Peyer's patch (tissue), 4 donors: ENCODE measurements at regions not wholly inside any gene's neighbourhood (a gene's known extent, or its start where the extent isn't known, plus 50 kb on each side); places are given as distances from the start of the nearest gene placed in this dataset.

Experiments
- DNase-seq, 3 donors: peaks; one replicate each; pipeline ENCODE4 v3.0.0-alpha.2; 2017 to 2019
- H3K27ac ChIP-seq, 4 donors: fragments of 200-600 bp; sonication (generic); one replicate each; pipeline ENCODE4 v1.5.1; 2016 to 2019
- H3K27me3 ChIP-seq, 2 donors: fragments of 200-600 bp; sonication (generic); one replicate each; pipeline ENCODE4 v1.5.1; 2019
- H3K36me3 ChIP-seq, 3 donors: fragments of 200-600 bp; sonication (generic); one replicate each; pipeline ENCODE4 v1.5.1; 2016 to 2019
- H3K4me1 ChIP-seq, 4 donors: fragments of 200-600 bp; sonication (generic); one replicate each; pipeline ENCODE4 v1.5.1; 2016 to 2019
- H3K4me3 ChIP-seq, 4 donors: fragments of 200-600 bp; sonication (generic); 1 replicate in 3 of 4; 2 replicates in 1 of 4; pipeline ENCODE4 v1.5.1; 2016 to 2019; ENCODE audit warnings: mild to moderate bottlenecking in 1 of 4
- H3K9me3 ChIP-seq, 4 donors: fragments of 200-600 bp; sonication (generic); one replicate each; pipeline ENCODE4 v1.5.1; 2016 to 2019; ENCODE audit warnings: mild to moderate bottlenecking in 1 of 4
- POLR2A ChIP-seq, 2 donors: fragments of 450-650 bp; IDR thresholded peaks; one replicate each; pipeline ENCODE4 v1.5.1; 2017; ENCODE audit warnings: antibody characterized with exemption in 2 of 2, mild to moderate bottlenecking in 2 of 2, moderate library complexity in 2 of 2
- TF ChIP-seq, protein P1 (sequence below), 6 experiments: fragments of 450-650 bp in 4 of 6; fragments of 200-600 bp in 2 of 6; sonication (generic) in 1 of 6; IDR thresholded peaks; one replicate each; pipeline ENCODE4 v1.5.1; 2017 to 2019; ENCODE audit warnings: antibody characterized with exemption in 6 of 6, mild to moderate bottlenecking in 3 of 6, moderate library complexity in 1 of 6

DNA sequence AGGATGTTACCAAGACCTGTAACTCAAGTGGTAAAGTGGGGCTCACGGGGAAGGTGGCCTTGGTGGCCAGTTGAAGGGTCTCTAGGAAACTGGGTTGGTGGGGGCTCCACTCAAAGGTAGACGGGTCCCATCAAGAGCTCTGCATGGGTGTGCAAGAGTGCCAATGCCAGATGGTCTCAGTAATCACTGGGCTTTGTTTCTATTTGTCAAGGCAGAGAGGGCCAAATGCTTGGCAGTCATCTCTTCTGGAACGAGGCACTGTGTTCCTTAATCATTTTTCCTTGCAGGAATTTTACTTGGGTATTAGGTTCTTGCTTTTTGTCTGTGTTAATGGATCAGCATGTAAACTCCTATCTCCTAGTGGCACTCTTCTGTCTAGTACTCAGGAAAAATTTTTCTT lies 220.8 kb downstream of the DIRAS2 start:
- no peaks in the 10 kb centered on the region for H3K27me3 ChIP-seq
- H3K9me3 ChIP-seq = no peaks in the 10 kb centered on the region
- H3K27ac ChIP-seq = no peak overlapping the region
- TF ChIP-seq, protein P1, sequence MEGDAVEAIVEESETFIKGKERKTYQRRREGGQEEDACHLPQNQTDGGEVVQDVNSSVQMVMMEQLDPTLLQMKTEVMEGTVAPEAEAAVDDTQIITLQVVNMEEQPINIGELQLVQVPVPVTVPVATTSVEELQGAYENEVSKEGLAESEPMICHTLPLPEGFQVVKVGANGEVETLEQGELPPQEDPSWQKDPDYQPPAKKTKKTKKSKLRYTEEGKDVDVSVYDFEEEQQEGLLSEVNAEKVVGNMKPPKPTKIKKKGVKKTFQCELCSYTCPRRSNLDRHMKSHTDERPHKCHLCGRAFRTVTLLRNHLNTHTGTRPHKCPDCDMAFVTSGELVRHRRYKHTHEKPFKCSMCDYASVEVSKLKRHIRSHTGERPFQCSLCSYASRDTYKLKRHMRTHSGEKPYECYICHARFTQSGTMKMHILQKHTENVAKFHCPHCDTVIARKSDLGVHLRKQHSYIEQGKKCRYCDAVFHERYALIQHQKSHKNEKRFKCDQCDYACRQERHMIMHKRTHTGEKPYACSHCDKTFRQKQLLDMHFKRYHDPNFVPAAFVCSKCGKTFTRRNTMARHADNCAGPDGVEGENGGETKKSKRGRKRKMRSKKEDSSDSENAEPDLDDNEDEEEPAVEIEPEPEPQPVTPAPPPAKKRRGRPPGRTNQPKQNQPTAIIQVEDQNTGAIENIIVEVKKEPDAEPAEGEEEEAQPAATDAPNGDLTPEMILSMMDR (IDR thresholded peaks at IDR 0.05) = no peak
- no peak for TF ChIP-seq POLR2A (IDR thresholded peaks at IDR 0.05)
- H3K4me3 ChIP-seq = no peak overlapping the region
- no peaks in the 10 kb centered on the region for H3K4me1 ChIP-seq
- no peak for DNase-seq
- no peaks in the 10 kb centered on the region for H3K36me3 ChIP-seq

DNA sequence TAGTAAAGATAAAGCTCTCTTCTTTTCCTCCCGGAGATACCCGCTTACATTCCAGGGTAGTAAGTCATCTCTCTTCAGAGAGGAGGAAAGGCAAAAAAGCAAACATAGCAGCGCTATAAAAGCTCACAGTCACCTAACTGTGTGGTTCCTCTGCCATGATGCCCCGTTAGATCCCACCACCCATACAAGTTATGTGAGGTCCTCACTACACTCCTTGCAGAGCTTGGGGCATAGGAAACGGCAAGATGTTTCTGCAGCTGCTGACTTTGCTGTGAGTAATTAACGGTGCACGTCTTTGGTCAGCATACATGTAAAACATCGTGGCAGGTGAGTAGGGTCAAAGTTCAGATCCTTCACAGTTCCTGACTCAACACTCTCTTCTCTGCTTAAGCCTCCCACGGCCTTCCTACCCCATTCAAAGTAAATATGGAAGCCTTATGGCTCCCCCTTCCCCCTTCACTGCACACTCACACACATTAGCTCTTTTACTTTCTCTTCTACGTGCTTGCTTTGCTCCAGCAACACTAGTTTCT lies 218.9 kb downstream of the DIRAS2 start:
- no peak for DNase-seq
- Histone ChIP-seq H3K36me3 (no peaks in the 10 kb centered on the region), H3K4me3 (no peak overlapping the region), H3K4me1 (no peaks in the 10 kb centered on the region), H3K27ac (no peak overlapping the region), H3K27me3 (no peaks in the 10 kb centered on the region), H3K9me3 (no peaks in the 10 kb centered on the region)
- no peak for TF ChIP-seq POLR2A (IDR thresholded peaks at IDR 0.05)
- TF ChIP-seq, protein P1 (IDR thresholded peaks at IDR 0.05) = no peak

DNA sequence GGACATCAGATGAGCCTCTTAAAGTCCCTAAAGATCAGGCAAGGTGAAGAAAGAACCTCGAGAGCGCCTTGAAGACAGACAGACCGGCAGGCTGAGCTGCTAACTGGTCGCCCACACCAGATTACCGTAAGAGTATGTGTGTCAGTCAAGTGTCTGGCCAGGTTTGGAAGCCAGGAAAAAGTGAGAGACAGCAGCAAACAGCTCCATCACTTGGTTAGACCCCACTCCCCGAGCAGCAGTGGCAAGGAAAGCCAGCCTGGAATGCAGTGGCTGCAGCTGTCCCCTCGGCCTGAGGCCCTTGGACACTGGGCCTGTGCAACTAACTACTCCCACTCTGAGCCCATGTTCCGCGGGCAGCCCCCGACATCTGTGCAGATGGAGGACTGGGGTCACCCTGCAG lies 214.1 kb downstream of the DIRAS2 start:
- H3K9me3 ChIP-seq = no peaks in the 10 kb centered on the region
- no peaks in the 10 kb centered on the region for H3K4me1 ChIP-seq
- H3K36me3 ChIP-seq = no peaks in the 10 kb centered on the region
- no peak overlapping the region for H3K27ac ChIP-seq
- H3K4me3 ChIP-seq = no peak overlapping the region
- DNase-seq = no peak
- no peak for TF ChIP-seq POLR2A (IDR thresholded peaks at IDR 0.05)
- TF ChIP-seq, protein P1 (IDR thresholded peaks at IDR 0.05) = no peak
- H3K27me3 ChIP-seq = no peaks in the 10 kb centered on the region

DNA sequence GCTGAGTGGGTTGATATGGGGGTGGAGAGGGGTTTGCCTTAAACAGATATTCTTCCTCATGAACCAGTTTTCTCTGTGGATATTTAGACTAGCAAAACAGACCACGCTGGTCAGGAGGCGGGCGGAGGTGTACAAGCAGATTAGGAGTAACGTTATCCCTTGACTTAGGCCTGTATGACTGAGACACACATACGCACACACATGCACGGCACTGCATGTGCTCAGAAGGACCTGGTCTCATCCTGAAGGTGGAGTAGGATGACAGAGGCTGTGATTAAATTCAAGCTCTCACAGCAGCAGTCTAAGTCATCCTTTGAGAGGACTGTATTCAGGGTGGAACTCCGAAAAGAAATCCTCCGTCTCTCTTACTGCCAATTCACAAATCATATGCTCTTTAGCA lies 209.7 kb downstream of the DIRAS2 start:
- no peak for DNase-seq
- no peaks in the 10 kb centered on the region for H3K27me3 ChIP-seq
- H3K9me3 ChIP-seq = no peaks in the 10 kb centered on the region
- no peak for TF ChIP-seq POLR2A (IDR thresholded peaks at IDR 0.05)
- TF ChIP-seq, protein P1 (IDR thresholded peaks at IDR 0.05) = no peak
- no peak overlapping the region for H3K4me3 ChIP-seq
- no peak overlapping the region for H3K27ac ChIP-seq
- no peaks in the 10 kb centered on the region for H3K4me1 ChIP-seq
- H3K36me3 ChIP-seq = no peaks in the 10 kb centered on the region

DNA sequence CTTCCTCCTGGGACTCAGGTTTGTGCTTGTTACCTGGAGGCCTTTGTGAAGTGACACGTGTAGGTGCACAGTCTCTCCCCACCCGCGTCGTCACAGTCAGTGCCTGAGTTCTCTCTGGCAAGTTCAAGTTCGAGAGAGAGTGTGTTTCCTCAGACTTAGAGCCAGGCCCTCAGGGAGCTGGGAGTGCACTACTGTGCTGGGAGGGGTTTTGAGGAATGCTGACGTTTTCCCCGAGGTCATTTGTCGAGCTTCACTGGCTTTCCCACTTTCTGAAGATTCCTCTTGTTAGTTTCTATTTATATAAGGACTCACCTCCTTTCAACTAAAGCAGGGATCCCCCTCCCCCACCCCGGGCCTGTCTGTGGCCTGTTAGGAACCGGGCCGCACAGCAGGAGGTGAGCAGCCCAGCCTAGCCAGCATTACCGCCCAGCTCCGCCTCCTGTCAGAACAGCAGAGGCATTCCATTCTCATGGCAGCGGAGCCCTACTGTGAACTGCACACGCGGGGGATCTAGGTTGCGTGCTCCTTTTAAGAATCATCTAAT lies 209.2 kb downstream of the DIRAS2 start:
- H3K9me3 ChIP-seq = no peaks in the 10 kb centered on the region
- H3K4me3 ChIP-seq = no peak overlapping the region
- H3K27me3 ChIP-seq = no peaks in the 10 kb centered on the region
- no peak for DNase-seq
- TF ChIP-seq, protein P1 (IDR thresholded peaks at IDR 0.05) = no peak
- TF ChIP-seq POLR2A (IDR thresholded peaks at IDR 0.05) = no peak
- no peaks in the 10 kb centered on the region for H3K36me3 ChIP-seq
- H3K27ac ChIP-seq = no peak overlapping the region
- H3K4me1 ChIP-seq = no peaks in the 10 kb centered on the region

DNA sequence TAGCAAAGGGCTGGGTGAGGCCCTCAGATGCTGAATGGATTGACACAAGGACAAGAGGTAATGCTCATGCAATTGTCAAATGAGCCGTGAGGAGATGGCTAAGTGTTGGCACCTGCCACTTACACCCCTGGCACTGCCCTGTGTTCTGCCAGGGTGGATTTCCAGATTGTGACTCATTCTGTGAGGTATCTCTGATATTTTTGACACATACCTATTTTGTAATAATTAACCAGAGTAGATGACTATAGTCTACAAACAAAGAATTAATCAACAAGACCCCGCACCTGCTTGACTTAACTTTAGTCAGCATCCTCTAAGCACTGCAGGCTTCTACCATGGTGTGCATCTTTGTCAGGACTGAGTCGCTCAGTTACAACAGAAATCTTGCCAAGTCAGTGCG lies 200.8 kb downstream of the DIRAS2 start:
- peaks cover 0 to 3% (median 0%) of the 10 kb centered on the region in 4 donors for H3K9me3 ChIP-seq
- no peak overlapping the region for H3K27ac ChIP-seq
- H3K36me3 ChIP-seq = no peaks in the 10 kb centered on the region
- H3K4me1 ChIP-seq = no peaks in the 10 kb centered on the region
- DNase-seq = no peak
- H3K4me3 ChIP-seq = no peak overlapping the region
- no peaks in the 10 kb centered on the region for H3K27me3 ChIP-seq
- no peak for TF ChIP-seq POLR2A (IDR thresholded peaks at IDR 0.05)
- TF ChIP-seq, protein P1 (IDR thresholded peaks at IDR 0.05) = no peak
